ENCODE measurements at regions not wholly inside any gene's neighbourhood (a gene's known extent, or its start where the extent isn't known, plus 50 kb on each side); places are given as distances from the start of the nearest gene placed in this dataset.

GRCh38 chr6:1257778-1258177, 54.1 kb upstream of the FOXQ1 start:
- DNase-seq (ENCODE audit: low read depth), result no peak

GRCh38 chr6:1256435-1257008, 55.4 kb upstream of the FOXQ1 start:
- no peak for DNase-seq (ENCODE audit: low read depth)

- peak; percentile 22 for DNase-seq (ENCODE audit: low read depth)
Measured at GRCh38 chr6:1255636-1256365, 56.1 kb upstream of the FOXQ1 start.

- DNase-seq (ENCODE audit: low read depth), result no peak
Measured at GRCh38 chr6:1254326-1254725, 57.6 kb upstream of the FOXQ1 start.

- DNase-seq (ENCODE audit: low read depth), result no peak
Measured at GRCh38 chr6:1253816-1254215, 58.1 kb upstream of the FOXQ1 start.

GRCh38 chr6:1251198-1252155, 60.4 kb upstream of the FOXQ1 start:
- DNase-seq (ENCODE audit: low read depth), result no peak

- DNase-seq (ENCODE audit: low read depth), result no peak
Measured at GRCh38 chr6:1250489-1251197, 61.3 kb upstream of the FOXQ1 start.

GRCh38 chr6:1247894-1248293, 64.0 kb upstream of the FOXQ1 start:
- DNase-seq (ENCODE audit: low read depth), result no peak

- DNase-seq (ENCODE audit: low read depth), result no peak
Measured at GRCh38 chr6:1247056-1247455, 64.8 kb upstream of the FOXQ1 start.

GRCh38 chr6:1244941-1245340, 67.0 kb upstream of the FOXQ1 start:
- no peak for DNase-seq (ENCODE audit: low read depth)

- no peak for DNase-seq (ENCODE audit: low read depth)
Measured at GRCh38 chr6:1244278-1244677, 67.6 kb upstream of the FOXQ1 start.

GRCh38 chr6:1242446-1242845, 69.5 kb upstream of the FOXQ1 start:
- peak; percentile 28 for DNase-seq (ENCODE audit: low read depth)

GRCh38 chr6:1242021-1242420, 69.9 kb upstream of the FOXQ1 start:
- DNase-seq (ENCODE audit: low read depth), result no peak

GRCh38 chr6:1240766-1241318, 71.1 kb upstream of the FOXQ1 start:
- DNase-seq (ENCODE audit: low read depth), result no peak

GRCh38 chr6:1239805-1240204, 72.1 kb upstream of the FOXQ1 start:
- no peak for DNase-seq (ENCODE audit: low read depth)

- no peak for DNase-seq (ENCODE audit: low read depth)
Measured at GRCh38 chr6:1238040-1238439, 73.9 kb upstream of the FOXQ1 start.

GRCh38 chr6:1237636-1238035, 74.3 kb upstream of the FOXQ1 start:
- no peak for DNase-seq (ENCODE audit: low read depth)

- no peak for DNase-seq (ENCODE audit: low read depth)
Measured at GRCh38 chr6:1235825-1236224, 76.1 kb upstream of the FOXQ1 start.

- no peak for DNase-seq (ENCODE audit: low read depth)
Measured at GRCh38 chr6:1233924-1234323, 78.0 kb upstream of the FOXQ1 start.

- DNase-seq (ENCODE audit: low read depth), result no peak
Measured at GRCh38 chr6:1232578-1232977, 79.3 kb upstream of the FOXQ1 start.

GRCh38 chr6:1231941-1232340, 80.0 kb upstream of the FOXQ1 start:
- DNase-seq (ENCODE audit: low read depth), result no peak

Measured in GM04503 (cell line).